ENCODE measurements at regions not wholly inside any gene's neighbourhood (a gene's known extent, or its start where the extent isn't known, plus 50 kb on each side); places are given as distances from the start of the nearest gene placed in this dataset.

DNA sequence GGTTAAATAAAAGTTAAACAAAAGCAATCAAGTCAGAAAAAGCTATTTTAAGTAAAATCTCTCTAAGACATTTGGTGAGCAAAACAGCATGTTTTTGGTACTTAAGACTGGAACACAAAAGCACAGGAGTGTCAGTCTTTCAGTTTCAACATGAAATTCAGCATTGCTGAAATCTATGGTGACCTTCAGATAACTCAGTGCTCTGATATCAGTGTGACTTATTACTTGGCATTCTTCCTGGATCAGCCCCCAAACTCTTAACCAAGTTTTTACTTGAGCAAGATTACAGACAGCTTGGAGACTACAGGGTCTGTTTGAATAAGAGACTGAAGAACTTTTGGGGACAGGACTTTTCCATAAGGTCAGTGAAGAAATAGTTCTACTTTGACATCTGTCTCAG lies 437.2 kb downstream of the RAPGEF2 start:
- H3K27ac Mint-ChIP-seq: no peak overlapping the region
- peaks cover 18% of the 10 kb centered on the region for H3K9me3 Mint-ChIP-seq (ENCODE audit: low read depth)
- TF ChIP-seq, protein P1, sequence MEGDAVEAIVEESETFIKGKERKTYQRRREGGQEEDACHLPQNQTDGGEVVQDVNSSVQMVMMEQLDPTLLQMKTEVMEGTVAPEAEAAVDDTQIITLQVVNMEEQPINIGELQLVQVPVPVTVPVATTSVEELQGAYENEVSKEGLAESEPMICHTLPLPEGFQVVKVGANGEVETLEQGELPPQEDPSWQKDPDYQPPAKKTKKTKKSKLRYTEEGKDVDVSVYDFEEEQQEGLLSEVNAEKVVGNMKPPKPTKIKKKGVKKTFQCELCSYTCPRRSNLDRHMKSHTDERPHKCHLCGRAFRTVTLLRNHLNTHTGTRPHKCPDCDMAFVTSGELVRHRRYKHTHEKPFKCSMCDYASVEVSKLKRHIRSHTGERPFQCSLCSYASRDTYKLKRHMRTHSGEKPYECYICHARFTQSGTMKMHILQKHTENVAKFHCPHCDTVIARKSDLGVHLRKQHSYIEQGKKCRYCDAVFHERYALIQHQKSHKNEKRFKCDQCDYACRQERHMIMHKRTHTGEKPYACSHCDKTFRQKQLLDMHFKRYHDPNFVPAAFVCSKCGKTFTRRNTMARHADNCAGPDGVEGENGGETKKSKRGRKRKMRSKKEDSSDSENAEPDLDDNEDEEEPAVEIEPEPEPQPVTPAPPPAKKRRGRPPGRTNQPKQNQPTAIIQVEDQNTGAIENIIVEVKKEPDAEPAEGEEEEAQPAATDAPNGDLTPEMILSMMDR (IDR thresholded peaks at IDR 0.05; ENCODE audit: unreplicated experiment): no peak
- no peak for DNase-seq (ENCODE audit: low spot score, unreplicated experiment)
- no peak overlapping the region for H3K4me3 Mint-ChIP-seq (ENCODE audit: low read depth)
- H3K36me3 Mint-ChIP-seq (ENCODE audit: insufficient read depth): peaks cover 5% of the 10 kb centered on the region
- no peaks in the 10 kb centered on the region for H3K27me3 Mint-ChIP-seq
- H3K4me1 Mint-ChIP-seq (ENCODE audit: low read depth): peaks cover 9% of the 10 kb centered on the region

DNA sequence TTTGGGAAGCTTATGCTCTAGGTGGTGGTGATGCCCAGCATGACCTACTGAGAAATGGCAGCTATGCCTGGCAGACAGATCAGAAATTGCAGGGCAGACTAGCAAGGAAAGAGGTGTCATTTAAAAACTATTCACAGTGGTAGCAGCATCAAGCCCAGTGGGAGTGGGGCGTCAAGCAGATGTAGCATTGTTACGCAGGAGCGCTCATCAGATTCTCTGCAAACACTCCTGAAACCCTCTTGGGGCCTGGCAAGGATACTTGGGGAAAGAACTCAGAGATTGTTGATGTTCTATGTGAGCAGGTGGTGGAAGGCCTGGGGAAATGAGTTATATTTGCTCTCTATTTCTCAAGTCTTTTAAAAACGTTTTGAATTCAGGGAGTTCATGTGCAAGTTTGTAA lies 437.6 kb downstream of the RAPGEF2 start:
- Mint-ChIP-seq H3K4me1 (ENCODE audit: low read depth) (peaks cover 9% of the 10 kb centered on the region), H3K4me3 (ENCODE audit: low read depth) (no peak overlapping the region), H3K36me3 (ENCODE audit: insufficient read depth) (peaks cover 5% of the 10 kb centered on the region), H3K27me3 (no peaks in the 10 kb centered on the region), H3K27ac (no peak overlapping the region), H3K9me3 (ENCODE audit: low read depth) (peaks cover 14% of the 10 kb centered on the region)
- TF ChIP-seq, protein P1 (IDR thresholded peaks at IDR 0.05; ENCODE audit: unreplicated experiment): no peak
- DNase-seq (ENCODE audit: low spot score, unreplicated experiment): no peak

DNA sequence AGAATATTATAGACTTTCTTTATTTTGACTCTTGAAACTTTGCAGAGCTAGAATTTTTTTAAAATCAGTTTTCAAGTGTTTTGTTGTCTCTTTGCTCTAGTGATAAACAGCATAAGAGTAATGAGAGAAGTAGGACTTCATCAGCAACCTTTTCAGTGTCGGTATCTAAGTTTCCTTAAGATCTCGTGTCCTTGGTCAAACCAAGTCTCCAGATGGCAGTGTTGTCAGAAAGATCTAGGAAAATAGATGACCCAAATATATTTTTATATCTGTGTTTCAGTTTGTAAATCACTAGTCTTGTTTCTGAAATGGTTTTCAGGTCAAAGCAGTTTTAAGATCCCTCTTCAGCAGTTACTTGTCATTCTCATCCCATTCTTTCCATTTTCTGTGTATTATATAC lies 438.3 kb downstream of the RAPGEF2 start:
- Mint-ChIP-seq H3K4me3 (ENCODE audit: low read depth) (no peak overlapping the region), H3K27me3 (no peaks in the 10 kb centered on the region)
- TF ChIP-seq, protein P1 (IDR thresholded peaks at IDR 0.05; ENCODE audit: unreplicated experiment): no peak

DNA sequence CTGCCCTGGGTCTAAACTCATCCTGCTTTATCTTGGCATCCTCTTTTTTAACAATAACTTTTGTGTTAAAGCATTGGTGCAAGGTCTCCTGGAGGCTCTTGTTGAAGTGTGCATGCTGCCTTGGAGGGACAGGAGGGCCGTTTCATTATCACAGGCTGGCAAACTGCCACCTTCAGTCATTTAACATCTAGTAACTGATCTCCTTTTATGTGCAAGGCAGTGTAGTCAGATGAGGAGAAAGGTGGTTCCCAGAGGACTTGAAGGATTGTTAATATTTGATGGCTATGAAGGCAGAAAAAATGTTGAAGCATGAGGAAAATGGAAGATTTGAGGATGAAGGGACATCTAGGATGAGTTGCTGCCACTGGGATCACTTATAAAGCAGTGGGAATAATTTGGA lies 439.4 kb downstream of the RAPGEF2 start:
- Mint-ChIP-seq H3K9me3 (ENCODE audit: low read depth) (no peaks in the 10 kb centered on the region), H3K27ac (no peak overlapping the region), H3K4me3 (ENCODE audit: low read depth) (no peak overlapping the region), H3K4me1 (ENCODE audit: low read depth) (peaks cover 9% of the 10 kb centered on the region), H3K36me3 (ENCODE audit: insufficient read depth) (no peaks in the 10 kb centered on the region), H3K27me3 (no peaks in the 10 kb centered on the region)
- DNase-seq (ENCODE audit: low spot score, unreplicated experiment): no peak
- TF ChIP-seq, protein P1 (IDR thresholded peaks at IDR 0.05; ENCODE audit: unreplicated experiment): no peak

More for the DNA sequence above, 438.3 kb downstream of the RAPGEF2 start:
- Mint-ChIP-seq H3K9me3 (ENCODE audit: low read depth) (peaks cover 11% of the 10 kb centered on the region), H3K4me1 (ENCODE audit: low read depth) (peaks cover 9% of the 10 kb centered on the region), H3K36me3 (ENCODE audit: insufficient read depth) (peaks cover 4% of the 10 kb centered on the region), H3K27ac (no peak overlapping the region)
- DNase-seq (ENCODE audit: low spot score, unreplicated experiment): no peak

DNA sequence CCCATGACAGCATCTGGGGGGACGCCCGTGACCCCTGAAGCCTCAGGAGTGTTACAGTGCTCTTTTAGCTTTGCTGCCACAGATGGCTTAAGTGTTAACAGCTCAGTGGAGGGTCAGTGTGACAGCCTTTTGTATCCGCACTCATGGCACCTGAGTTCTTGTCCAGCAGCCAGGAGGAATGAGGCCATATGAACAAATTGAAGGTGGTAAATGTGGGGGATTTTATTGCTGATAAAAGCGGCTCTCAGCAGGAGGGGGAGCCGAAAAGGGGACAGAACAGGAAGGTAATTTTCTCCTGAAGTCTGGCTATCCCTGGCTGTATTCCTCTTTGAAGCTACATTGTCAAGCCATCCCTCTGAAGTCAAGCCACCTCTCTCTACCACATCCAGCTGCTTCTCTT lies 441.0 kb downstream of the RAPGEF2 start:
- TF ChIP-seq, protein P1 (IDR thresholded peaks at IDR 0.05; ENCODE audit: unreplicated experiment): no peak
- Mint-ChIP-seq H3K4me3 (ENCODE audit: low read depth) (no peak overlapping the region), H3K4me1 (ENCODE audit: low read depth) (peaks cover 9% of the 10 kb centered on the region), H3K27me3 (no peaks in the 10 kb centered on the region), H3K36me3 (ENCODE audit: insufficient read depth) (no peaks in the 10 kb centered on the region), H3K9me3 (ENCODE audit: low read depth) (no peaks in the 10 kb centered on the region), H3K27ac (no peak overlapping the region)
- no peak for DNase-seq (ENCODE audit: low spot score, unreplicated experiment)

Measured in progenitor cell of endocrine pancreas (in vitro differentiated cells).